PC-3 (cell line): ENCODE measurements at regions not wholly inside any gene's neighbourhood (a gene's known extent, or its start where the extent isn't known, plus 50 kb on each side); places are given as distances from the start of the nearest gene placed in this dataset.

Source experiments
- EZH2 ChIP-seq: fragments of 300-600 bp; sonication (generic); IDR thresholded peaks from one replicate; pipeline ENCODE4 v1.6.1; 2017; ENCODE audit warnings: antibody characterized with exemption, mild to moderate bottlenecking, low read length; ENCODE audit not compliant: unreplicated experiment
- EZH2phosphoT487 ChIP-seq: fragments of 300-600 bp; sonication (generic); IDR thresholded peaks from 2 replicates; pipeline ENCODE4 v1.6.1; 2018; ENCODE audit warnings: mild to moderate bottlenecking, antibody characterized with exemption, low read length, borderline replicate concordance
- TF ChIP-seq, protein P1 (sequence below): fragments of 300-600 bp; sonication (generic); conservative IDR thresholded peaks from 2 replicates; pipeline ENCODE4 v1.5.1; 2017; ENCODE audit warnings: antibody characterized with exemption, low read depth, mild to moderate bottlenecking, low read length

DNA sequence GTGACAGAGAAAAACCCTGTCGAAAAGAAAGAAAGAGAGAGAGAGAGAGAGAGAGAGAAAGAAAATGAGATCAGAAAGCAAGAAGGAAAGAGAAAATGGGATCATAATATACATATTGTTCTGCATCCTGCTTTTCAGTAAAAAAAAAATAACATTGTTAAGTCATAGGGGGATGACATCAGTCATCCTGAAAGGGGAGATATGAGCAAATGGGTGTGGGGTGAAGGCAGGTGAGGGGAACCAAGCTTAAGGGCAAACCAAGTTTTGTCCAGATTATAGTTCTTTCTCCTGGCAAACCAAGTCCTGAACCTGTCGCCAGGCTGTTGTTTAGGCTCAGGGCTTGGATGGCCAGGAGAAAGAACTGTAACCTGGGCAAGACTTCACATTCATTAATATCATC is 92.6 kb upstream of the TMTC4 start:
- TF ChIP-seq, protein P1, sequence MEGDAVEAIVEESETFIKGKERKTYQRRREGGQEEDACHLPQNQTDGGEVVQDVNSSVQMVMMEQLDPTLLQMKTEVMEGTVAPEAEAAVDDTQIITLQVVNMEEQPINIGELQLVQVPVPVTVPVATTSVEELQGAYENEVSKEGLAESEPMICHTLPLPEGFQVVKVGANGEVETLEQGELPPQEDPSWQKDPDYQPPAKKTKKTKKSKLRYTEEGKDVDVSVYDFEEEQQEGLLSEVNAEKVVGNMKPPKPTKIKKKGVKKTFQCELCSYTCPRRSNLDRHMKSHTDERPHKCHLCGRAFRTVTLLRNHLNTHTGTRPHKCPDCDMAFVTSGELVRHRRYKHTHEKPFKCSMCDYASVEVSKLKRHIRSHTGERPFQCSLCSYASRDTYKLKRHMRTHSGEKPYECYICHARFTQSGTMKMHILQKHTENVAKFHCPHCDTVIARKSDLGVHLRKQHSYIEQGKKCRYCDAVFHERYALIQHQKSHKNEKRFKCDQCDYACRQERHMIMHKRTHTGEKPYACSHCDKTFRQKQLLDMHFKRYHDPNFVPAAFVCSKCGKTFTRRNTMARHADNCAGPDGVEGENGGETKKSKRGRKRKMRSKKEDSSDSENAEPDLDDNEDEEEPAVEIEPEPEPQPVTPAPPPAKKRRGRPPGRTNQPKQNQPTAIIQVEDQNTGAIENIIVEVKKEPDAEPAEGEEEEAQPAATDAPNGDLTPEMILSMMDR: no peak
- TF ChIP-seq EZH2 (no peak), EZH2phosphoT487 (no peak)
